KOPT-K1 (cell line): ENCODE measurements at regions not wholly inside any gene's neighbourhood (a gene's known extent, or its start where the extent isn't known, plus 50 kb on each side); places are given as distances from the start of the nearest gene placed in this dataset.

ENCODE experiments used
- H3K27ac ChIP-seq: fragments of 200-600 bp; sonication (generic); 2 replicates; pipeline ENCODE4 v1.5.1; 2016; ENCODE audit warnings: antibody characterized with exemption, mild to moderate bottlenecking, low read depth, low read length; ENCODE audit not compliant: poor library complexity, severe bottlenecking
- H3K36me3 ChIP-seq: fragments of 200-600 bp; sonication (generic); 2 replicates; pipeline ENCODE4 v1.5.1; 2017; ENCODE audit warnings: antibody characterized with exemption, mild to moderate bottlenecking, low read length, moderate library complexity; ENCODE audit not compliant: insufficient read depth
- H3K9me3 ChIP-seq: fragments of 200-600 bp; sonication (generic); 2 replicates; pipeline ENCODE4 v1.5.1; 2017; ENCODE audit warnings: antibody characterized with exemption, low read length, mild to moderate bottlenecking; ENCODE audit not compliant: insufficient read depth, poor library complexity, severe bottlenecking

- no peak overlapping the region for H3K27ac ChIP-seq
- no peaks in the 10 kb centered on the region for H3K36me3 ChIP-seq
These were observed 51.7 kb upstream of the RPL38 start for GRCh38 chr17:74151551-74152315.

DNA sequence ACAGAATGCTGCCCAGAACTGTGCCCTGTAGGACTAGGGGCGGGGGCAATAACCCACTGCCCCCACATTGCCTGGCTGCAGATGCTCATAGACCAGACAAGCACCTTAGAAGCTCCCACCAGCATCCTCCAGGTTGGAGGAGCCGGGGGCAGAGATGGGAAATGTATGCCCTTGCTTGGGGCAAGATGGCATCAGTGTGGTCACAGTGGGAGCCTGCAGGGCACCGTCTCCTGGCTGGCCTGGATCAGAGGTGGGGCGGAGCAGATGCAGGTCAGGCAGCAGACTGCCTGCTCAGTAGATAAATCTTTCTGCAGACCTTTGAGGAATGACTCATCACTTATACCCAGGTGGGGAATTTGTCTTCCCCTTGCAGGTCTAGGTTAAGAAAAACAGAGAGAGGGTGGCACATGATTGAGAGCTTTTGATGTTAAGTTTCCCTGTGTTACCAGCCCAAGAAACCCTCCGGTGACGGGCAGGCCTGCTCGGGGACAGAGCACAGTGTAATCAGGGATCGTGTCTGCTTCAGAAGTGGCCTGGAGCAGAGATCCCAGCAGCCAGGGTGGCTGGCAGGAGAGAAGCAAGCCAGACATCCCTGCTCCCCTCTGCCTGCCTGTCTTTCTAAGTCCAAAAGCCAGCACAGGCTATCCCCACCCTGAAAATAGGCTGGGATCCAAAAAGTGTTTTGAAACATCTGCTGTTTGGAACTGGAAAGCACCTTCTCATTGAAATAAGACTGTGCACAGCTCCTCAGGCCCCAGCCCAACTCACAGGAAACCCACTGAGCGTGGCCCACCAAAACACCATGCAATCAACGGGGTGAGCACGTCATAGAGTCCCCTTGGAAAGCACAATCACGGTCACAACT is 50.7 kb upstream of the RPL38 start:
- no peak overlapping the region for H3K27ac ChIP-seq
- peaks cover 6% of the 10 kb centered on the region for H3K9me3 ChIP-seq
- H3K36me3 ChIP-seq, result no peaks in the 10 kb centered on the region

More at GRCh38 chr17:74151551-74152315, 51.7 kb upstream of the RPL38 start:
- peaks cover 4% of the 10 kb centered on the region for H3K9me3 ChIP-seq

- Histone ChIP-seq H3K27ac (no peak overlapping the region), H3K9me3 (peaks cover 6% of the 10 kb centered on the region), H3K36me3 (no peaks in the 10 kb centered on the region)
These were observed 50.0 kb upstream of the RPL38 start for GRCh38 chr17:74153456-74153810.
